GM23338 (cell line): ENCODE measurements at regions not wholly inside any gene's neighbourhood (a gene's known extent, or its start where the extent isn't known, plus 50 kb on each side); places are given as distances from the start of the nearest gene placed in this dataset.

Source experiments
- ATAC-seq: fragments of 200-7000 bp; cut with Tn5 transposase; 3 replicates; pipeline ENCODE4 v1.9.1; 2020
- DNase-seq: peaks from one replicate; pipeline ENCODE4 v3.0.0-alpha.2; 2015; ENCODE audit warnings: low spot score
- H2AFZ ChIP-seq: fragments of 200-600 bp; sonication (generic); 2 replicates; pipeline ENCODE4 v1.8.0; 2016; ENCODE audit warnings: antibody characterized with exemption, mild to moderate bottlenecking, moderate library complexity
- H3F3A ChIP-seq: fragments of 200-600 bp; sonication (generic); replicated peaks from 2 replicates; pipeline ENCODE4 v1.8.0; 2017; ENCODE audit warnings: antibody characterized with exemption, mixed run types, low read depth
- H3K27ac ChIP-seq: fragments of 200-600 bp; sonication (generic); 2 replicates; pipeline ENCODE4 v1.6.1; 2016; ENCODE audit warnings: low read depth
- H3K27me3 ChIP-seq: fragments of 200-600 bp; sonication (generic); 2 replicates; pipeline ENCODE4 v1.8.0; 2016; ENCODE audit warnings: mild to moderate bottlenecking, mixed run types, moderate library complexity; ENCODE audit not compliant: insufficient read depth
- H3K36me3 ChIP-seq: fragments of 200-600 bp; sonication (generic); 2 replicates; pipeline ENCODE4 v1.8.0; 2016; ENCODE audit warnings: mild to moderate bottlenecking; ENCODE audit not compliant: insufficient read depth
- H3K4me1 ChIP-seq: fragments of 200-600 bp; sonication (generic); 2 replicates; pipeline ENCODE4 v1.8.0; 2016; ENCODE audit warnings: mild to moderate bottlenecking, moderate library complexity; ENCODE audit not compliant: insufficient read depth
- H3K4me2 ChIP-seq: fragments of 200-600 bp; sonication (generic); 2 replicates; pipeline ENCODE4 v1.7.1; 2017; ENCODE audit warnings: mixed run types
- H3K4me3 ChIP-seq: fragments of 200-600 bp; sonication (generic); 2 replicates; pipeline ENCODE4 v1.6.1; 2016; ENCODE audit warnings: mixed run types
- H3K79me2 ChIP-seq: fragments of 200-600 bp; sonication (generic); replicated peaks from 2 replicates; pipeline ENCODE4 v1.8.0; 2017; ENCODE audit warnings: mild to moderate bottlenecking; ENCODE audit not compliant: insufficient read depth
- H3K9me2 ChIP-seq: fragments of 200-600 bp; sonication (generic); 2 replicates; pipeline ENCODE4 v1.8.0; 2017; ENCODE audit not compliant: insufficient read depth
- H4K20me1 ChIP-seq: fragments of 200-600 bp; sonication (generic); replicated peaks from 2 replicates; pipeline ENCODE4 v1.8.0; 2017; ENCODE audit warnings: mild to moderate bottlenecking; ENCODE audit not compliant: insufficient read depth
- H3K27ac Mint-ChIP-seq: 2 replicates; pipeline ENCODE4 v1.8.0; 2020; ENCODE audit warnings: inconsistent platforms, mild to moderate bottlenecking, moderate library complexity, mixed read lengths
- H3K27me3 Mint-ChIP-seq: 3 replicates; pipeline ENCODE4 v1.8.0; 2022; ENCODE audit warnings: low read depth, mild to moderate bottlenecking, moderate library complexity, mixed read lengths, inconsistent platforms; ENCODE audit not compliant: insufficient read depth, poor library complexity
- H3K36me3 Mint-ChIP-seq: 3 replicates; pipeline ENCODE4 v1.8.0; 2021; ENCODE audit warnings: low read depth, mild to moderate bottlenecking, inconsistent platforms, moderate library complexity, mixed read lengths
- H3K4me1 Mint-ChIP-seq: 3 replicates; pipeline ENCODE4 v1.8.0; 2020; ENCODE audit warnings: mild to moderate bottlenecking, inconsistent platforms, mixed read lengths
- H3K4me3 Mint-ChIP-seq: 3 replicates; pipeline ENCODE4 v1.8.0; 2021; ENCODE audit warnings: moderate library complexity, mild to moderate bottlenecking, inconsistent platforms, mixed read lengths
- H3K9me3 Mint-ChIP-seq: 3 replicates; pipeline ENCODE4 v1.8.0; 2020; ENCODE audit warnings: moderate library complexity, mild to moderate bottlenecking, inconsistent platforms, mixed read lengths
- CREB1 ChIP-seq: fragments of 250-450 bp; sonication (Bioruptor Pico); IDR thresholded peaks from 2 replicates; pipeline ENCODE4 v1.5.0; 2020; ENCODE audit warnings: low read depth, mild to moderate bottlenecking, moderate library complexity
- CTCF ChIP-seq, 2 experiments: fragments of 200-600 bp in 1 of 2; sonication (generic) in 1 of 2; conservative IDR thresholded peaks; 2 replicates each; pipeline versions ENCODE4 v1.5.1 to v1.6.1; 2016 to 2017; ENCODE audit warnings: antibody characterized with exemption in 2 of 2, low read depth in 2 of 2, mild to moderate bottlenecking in 2 of 2, moderate library complexity in 1 of 2
- EZH2 ChIP-seq: fragments of 200-600 bp; sonication (generic); IDR thresholded peaks from one replicate; pipeline ENCODE4 v1.8.0; 2017; ENCODE audit warnings: antibody characterized with exemption, mild to moderate bottlenecking, low read depth; ENCODE audit not compliant: unreplicated experiment
- EZH2phosphoT487 ChIP-seq: fragments of 200-600 bp; sonication (generic); IDR thresholded peaks from one replicate; pipeline ENCODE4 v1.8.1; 2018; ENCODE audit warnings: antibody characterized with exemption; ENCODE audit not compliant: unreplicated experiment
- JUNB ChIP-seq: IDR thresholded peaks from one replicate; pipeline ENCODE4 v1.6.1; 2016; ENCODE audit warnings: antibody characterized with exemption; ENCODE audit not compliant: unreplicated experiment
- NANOG ChIP-seq: IDR thresholded peaks from 2 replicates; pipeline ENCODE4 v1.6.1; 2016; ENCODE audit warnings: antibody characterized with exemption, borderline replicate concordance
- POLR2AphosphoS5 ChIP-seq: IDR thresholded peaks from 2 replicates; pipeline ENCODE4 v1.6.1; 2016; ENCODE audit warnings: antibody characterized with exemption, low read depth
- STAT1 ChIP-seq: IDR thresholded peaks from one replicate; pipeline ENCODE4 v1.6.1; 2016; ENCODE audit warnings: antibody characterized with exemption; ENCODE audit not compliant: unreplicated experiment
- ZNF114 ChIP-seq: fragments of 250-450 bp; sonication (Bioruptor Pico); IDR thresholded peaks from 2 replicates; pipeline ENCODE4 v1.5.0; 2020; ENCODE audit warnings: mild to moderate bottlenecking, moderate library complexity
- ZNF331 ChIP-seq: fragments of 250-450 bp; sonication (Bioruptor Pico); IDR thresholded peaks from 2 replicates; pipeline ENCODE4 v1.5.0; 2020; ENCODE audit warnings: low read depth, mild to moderate bottlenecking, moderate library complexity
- ZNF462 ChIP-seq: fragments of 250-450 bp; sonication (Bioruptor Pico); IDR thresholded peaks from 2 replicates; pipeline ENCODE4 v1.5.0; 2020; ENCODE audit warnings: mild to moderate bottlenecking, moderate library complexity
- TF ChIP-seq, protein P1 (sequence below): IDR thresholded peaks from 2 replicates; pipeline ENCODE4 v1.6.1; 2016; ENCODE audit warnings: antibody characterized with exemption
- TF ChIP-seq, protein P2 (sequence below): IDR thresholded peaks from one replicate; pipeline ENCODE4 v1.6.1; 2018; ENCODE audit warnings: antibody characterized with exemption; ENCODE audit not compliant: unreplicated experiment

DNA sequence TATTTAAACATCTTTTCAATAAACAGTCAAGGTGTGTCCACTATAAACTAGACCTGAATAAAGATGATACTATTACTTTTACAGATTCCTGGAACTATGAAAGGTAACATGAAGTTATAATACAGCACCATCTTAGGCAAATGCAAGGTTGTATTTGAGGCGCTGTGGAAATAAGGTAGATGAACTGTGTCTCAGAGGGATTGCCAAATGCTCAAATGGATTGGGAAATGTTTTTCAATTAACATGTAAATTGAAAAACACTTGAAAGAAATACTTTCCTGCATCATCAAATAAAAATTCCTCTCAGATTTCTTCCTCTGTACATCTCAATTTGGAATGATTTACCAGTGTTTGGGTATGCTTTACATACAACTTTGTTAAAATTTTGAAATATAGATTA, 139.4 kb downstream of the DKK1 start:
- no peaks in the 10 kb centered on the region for H4K20me1 ChIP-seq
- Mint-ChIP-seq H3K9me3 (no peaks in the 10 kb centered on the region), H3K4me1 (peaks cover 7% of the 10 kb centered on the region), H3K27me3 (no peaks in the 10 kb centered on the region), H3K27ac (no peak overlapping the region), H3K36me3 (no peaks in the 10 kb centered on the region), H3K4me3 (no peak overlapping the region)
- no peaks in the 10 kb centered on the region for H3K9me2 ChIP-seq
- H3K79me2 ChIP-seq: no peaks in the 10 kb centered on the region
- H3K27me3 ChIP-seq: no peaks in the 10 kb centered on the region
- TF ChIP-seq POLR2AphosphoS5 (no peak), JUNB (no peak), CTCF (conservative IDR thresholded peaks at IDR 0.05; ENCODE audit: low read depth in 2 of 2) (no peak), STAT1 (no peak), ZNF114 (no peak), EZH2 (no peak), ZNF462 (CRISPR knock-in tag) (no peak), EZH2phosphoT487 (no peak), CREB1 (CRISPR knock-in tag) (no peak), NANOG (no peak), ZNF331 (CRISPR knock-in tag) (no peak)
- TF ChIP-seq, protein P1, sequence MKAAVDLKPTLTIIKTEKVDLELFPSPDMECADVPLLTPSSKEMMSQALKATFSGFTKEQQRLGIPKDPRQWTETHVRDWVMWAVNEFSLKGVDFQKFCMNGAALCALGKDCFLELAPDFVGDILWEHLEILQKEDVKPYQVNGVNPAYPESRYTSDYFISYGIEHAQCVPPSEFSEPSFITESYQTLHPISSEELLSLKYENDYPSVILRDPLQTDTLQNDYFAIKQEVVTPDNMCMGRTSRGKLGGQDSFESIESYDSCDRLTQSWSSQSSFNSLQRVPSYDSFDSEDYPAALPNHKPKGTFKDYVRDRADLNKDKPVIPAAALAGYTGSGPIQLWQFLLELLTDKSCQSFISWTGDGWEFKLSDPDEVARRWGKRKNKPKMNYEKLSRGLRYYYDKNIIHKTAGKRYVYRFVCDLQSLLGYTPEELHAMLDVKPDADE: no peak
- TF ChIP-seq, protein P2, sequence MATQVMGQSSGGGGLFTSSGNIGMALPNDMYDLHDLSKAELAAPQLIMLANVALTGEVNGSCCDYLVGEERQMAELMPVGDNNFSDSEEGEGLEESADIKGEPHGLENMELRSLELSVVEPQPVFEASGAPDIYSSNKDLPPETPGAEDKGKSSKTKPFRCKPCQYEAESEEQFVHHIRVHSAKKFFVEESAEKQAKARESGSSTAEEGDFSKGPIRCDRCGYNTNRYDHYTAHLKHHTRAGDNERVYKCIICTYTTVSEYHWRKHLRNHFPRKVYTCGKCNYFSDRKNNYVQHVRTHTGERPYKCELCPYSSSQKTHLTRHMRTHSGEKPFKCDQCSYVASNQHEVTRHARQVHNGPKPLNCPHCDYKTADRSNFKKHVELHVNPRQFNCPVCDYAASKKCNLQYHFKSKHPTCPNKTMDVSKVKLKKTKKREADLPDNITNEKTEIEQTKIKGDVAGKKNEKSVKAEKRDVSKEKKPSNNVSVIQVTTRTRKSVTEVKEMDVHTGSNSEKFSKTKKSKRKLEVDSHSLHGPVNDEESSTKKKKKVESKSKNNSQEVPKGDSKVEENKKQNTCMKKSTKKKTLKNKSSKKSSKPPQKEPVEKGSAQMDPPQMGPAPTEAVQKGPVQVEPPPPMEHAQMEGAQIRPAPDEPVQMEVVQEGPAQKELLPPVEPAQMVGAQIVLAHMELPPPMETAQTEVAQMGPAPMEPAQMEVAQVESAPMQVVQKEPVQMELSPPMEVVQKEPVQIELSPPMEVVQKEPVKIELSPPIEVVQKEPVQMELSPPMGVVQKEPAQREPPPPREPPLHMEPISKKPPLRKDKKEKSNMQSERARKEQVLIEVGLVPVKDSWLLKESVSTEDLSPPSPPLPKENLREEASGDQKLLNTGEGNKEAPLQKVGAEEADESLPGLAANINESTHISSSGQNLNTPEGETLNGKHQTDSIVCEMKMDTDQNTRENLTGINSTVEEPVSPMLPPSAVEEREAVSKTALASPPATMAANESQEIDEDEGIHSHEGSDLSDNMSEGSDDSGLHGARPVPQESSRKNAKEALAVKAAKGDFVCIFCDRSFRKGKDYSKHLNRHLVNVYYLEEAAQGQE: no peak
- peaks cover 9% of the 10 kb centered on the region; the same call in 1 of the 2 replicates for H3K4me1 ChIP-seq
- H3K27ac ChIP-seq: no peak overlapping the region
- H3K4me2 ChIP-seq: no peak overlapping the region
- no peaks in the 10 kb centered on the region for H3F3A ChIP-seq
- H3K36me3 ChIP-seq: no peaks in the 10 kb centered on the region
- H3K4me3 ChIP-seq: no peak overlapping the region
- ATAC-seq (no peak), DNase-seq (no peak)
- H2AFZ ChIP-seq: no peak overlapping the region
